A549 (cell line): ENCODE measurements at regions not wholly inside any gene's neighbourhood (a gene's known extent, or its start where the extent isn't known, plus 50 kb on each side); places are given as distances from the start of the nearest gene placed in this dataset.

Source experiments
- ATAC-seq, 2 experiments: fragments of 200-7000 bp in 1 of 2; fragments of >200 bp in 1 of 2; cut with Nextera tagmentation in 1 of 2; cut with Tn5 transposase in 1 of 2; 3 replicates each; pipeline versions ENCODE4 v1.8.0 to v1.9.1; 2018 to 2020; ENCODE audit warnings: mild to moderate bottlenecking in 1 of 2, moderate library complexity in 1 of 2
- CTCF ChIA-PET: fragments of 300-600 bp; sonication (Branson Sonifier 250); formaldehyde crosslinking; extraction: SDS; loops from one replicate; lab custom pipeline; 2021; ENCODE audit warnings: antibody characterized with exemption, inconsistent platforms; lab: Yijun Ruan, JAX
- POLR2A ChIA-PET: fragments of 350-600 bp; formaldehyde crosslinking; extraction: SDS; loops from one replicate; lab custom pipeline; 2021; ENCODE audit warnings: antibody characterized with exemption, inconsistent platforms; lab: Yijun Ruan, JAX
- DNase-seq, 2 experiments: peaks; one replicate each; pipeline versions ENCODE4 v3.0.0 to v3.0.0-alpha.2; 2011 to 2016; ENCODE audit warnings: low read depth in 1 of 2, low spot score in 1 of 2
- FAIRE-seq: peaks from 2 replicates; lab custom pipeline; 2011; peaks lifted over from hg19 to GRCh38; lab: Jason Lieb, UNC
- H3K27ac ChIP-seq, 2 experiments: fragments of >200 bp; sonication (Bioruptor Twin); formaldehyde crosslinking; 3 replicates each; pipeline ENCODE4 v1.5.1; 2016 to 2017
- H3K4me1 ChIP-seq: fragments of >200 bp; sonication (Bioruptor Twin); formaldehyde crosslinking; 3 replicates; pipeline ENCODE4 v1.6.1; 2016
- H3K4me2 ChIP-seq: fragments of >200 bp; sonication (Bioruptor Twin); formaldehyde crosslinking; 3 replicates; pipeline ENCODE4 v1.6.1; 2016
- H3K4me3 ChIP-seq: fragments of >200 bp; sonication (Bioruptor Twin); formaldehyde crosslinking; 3 replicates; pipeline ENCODE4 v1.5.1; 2016
- H3K9me3 ChIP-seq: fragments of >200 bp; sonication (Bioruptor Twin); formaldehyde crosslinking; 3 replicates; pipeline ENCODE4 v1.6.1; 2016
- BHLHE40 ChIP-seq: IDR thresholded peaks from 2 replicates; pipeline ENCODE4 v1.6.1; 2012; ENCODE audit warnings: low read depth, low read length, inconsistent platforms
- CBX2 ChIP-seq: fragments of 200-600 bp; sonication (generic); IDR thresholded peaks from 2 replicates; pipeline ENCODE4 v1.6.1; 2016; ENCODE audit warnings: low read depth, mild to moderate bottlenecking, borderline replicate concordance
- CBX8 ChIP-seq: fragments of 200-600 bp; sonication (generic); IDR thresholded peaks from 2 replicates; pipeline ENCODE4 v1.6.1; 2016
- CEBPB ChIP-seq, 2 experiments: fragments of >200 bp in 1 of 2; sonication (Bioruptor Twin) in 1 of 2; formaldehyde crosslinking in 1 of 2; IDR thresholded peaks; 2 replicates each; pipeline ENCODE4 v1.6.1; 2012 to 2016
- CHD2 ChIP-seq: fragments of 150-350 bp; IDR thresholded peaks from 2 replicates; pipeline ENCODE4 v1.6.1; 2014; ENCODE audit warnings: low read length; ENCODE audit not compliant: partially characterized antibody
- CHD4 ChIP-seq: fragments of 200-600 bp; sonication (generic); IDR thresholded peaks from 2 replicates; pipeline ENCODE4 v1.6.1; 2016; ENCODE audit warnings: antibody characterized with exemption, mild to moderate bottlenecking, borderline replicate concordance
- EHF ChIP-seq: fragments of 250-450 bp; sonication (Bioruptor Pico); IDR thresholded peaks from 2 replicates; pipeline ENCODE4 v1.5.0; 2020; ENCODE audit warnings: mild to moderate bottlenecking
- FOXS1 ChIP-seq: fragments of 250-450 bp; sonication (Bioruptor Pico); IDR thresholded peaks from 2 replicates; pipeline ENCODE4 v1.5.0; 2020; ENCODE audit warnings: mild to moderate bottlenecking, moderate library complexity
- GATA3 ChIP-seq: IDR thresholded peaks from 2 replicates; pipeline ENCODE4 v1.6.1; 2012; ENCODE audit warnings: borderline replicate concordance
- HEYL ChIP-seq: fragments of 250-450 bp; sonication (Bioruptor Pico); IDR thresholded peaks from 2 replicates; pipeline ENCODE4 v1.8.0; 2021; ENCODE audit warnings: mild to moderate bottlenecking, moderate library complexity
- HOXB13 ChIP-seq: fragments of 250-450 bp; sonication (Bioruptor Pico); IDR thresholded peaks from 2 replicates; pipeline ENCODE4 v1.5.0; 2020; ENCODE audit warnings: low read depth, mild to moderate bottlenecking, moderate library complexity
- JUN ChIP-seq, 2 experiments: fragments of >200 bp; sonication (Bioruptor Twin); formaldehyde crosslinking; IDR thresholded peaks; 2 replicates in 1 of 2; 3 replicates in 1 of 2; pipeline ENCODE4 v1.6.1; 2016 to 2017
- KDM5A ChIP-seq: fragments of 200-600 bp; sonication (generic); IDR thresholded peaks from 2 replicates; pipeline ENCODE4 v1.6.1; 2016; ENCODE audit warnings: antibody characterized with exemption, mild to moderate bottlenecking
- MAFK ChIP-seq: fragments of 450-650 bp; IDR thresholded peaks from 2 replicates; pipeline ENCODE4 v1.6.1; 2014; ENCODE audit not compliant: partially characterized antibody
- MAZ ChIP-seq: fragments of 150-350 bp; IDR thresholded peaks from 2 replicates; pipeline ENCODE4 v1.6.1; 2014; ENCODE audit warnings: antibody characterized with exemption, low read depth, low read length, borderline replicate concordance
- MYC ChIP-seq: IDR thresholded peaks from 2 replicates; pipeline ENCODE4 v1.6.1; 2012; ENCODE audit warnings: mild to moderate bottlenecking, inconsistent platforms, low read length, improper control_type of control experiment, borderline replicate concordance
- NFE2L2 ChIP-seq: fragments of 150-350 bp; conservative IDR thresholded peaks from 2 replicates; pipeline ENCODE4 v1.6.1; 2014; ENCODE audit warnings: low read length
- NR3C1 ChIP-seq: fragments of >200 bp; sonication (Bioruptor Twin); formaldehyde crosslinking; IDR thresholded peaks from 3 replicates; pipeline ENCODE4 v1.6.1; 2017
- PHF8 ChIP-seq: fragments of 200-600 bp; sonication (generic); IDR thresholded peaks from 2 replicates; pipeline ENCODE4 v1.6.1; 2016; ENCODE audit warnings: low read depth, mild to moderate bottlenecking, antibody characterized with exemption, moderate library complexity, borderline replicate concordance
- POLR2A ChIP-seq: IDR thresholded peaks from 2 replicates; pipeline ENCODE4 v1.6.1; 2012; ENCODE audit warnings: mild to moderate bottlenecking, low read length
- RAD21 ChIP-seq, 2 experiments: fragments of >200 bp in 1 of 2; sonication (Bioruptor Twin) in 1 of 2; formaldehyde crosslinking in 1 of 2; IDR thresholded peaks in 1 of 2; conservative IDR thresholded peaks in 1 of 2; 2 replicates in 1 of 2; 3 replicates in 1 of 2; pipeline ENCODE4 v1.6.1; 2012 to 2018; ENCODE audit warnings: inconsistent platforms in 1 of 2
- RARB ChIP-seq: fragments of 250-450 bp; sonication (Bioruptor Pico); IDR thresholded peaks from 2 replicates; pipeline ENCODE4 v1.8.0; 2021; ENCODE audit warnings: mild to moderate bottlenecking, moderate library complexity
- RCOR1 ChIP-seq: fragments of 150-350 bp; IDR thresholded peaks from 2 replicates; pipeline ENCODE4 v1.6.1; 2014; ENCODE audit warnings: antibody characterized with exemption, low read length, low read depth
- SMC3 ChIP-seq: fragments of >200 bp; sonication (Bioruptor Twin); formaldehyde crosslinking; IDR thresholded peaks from 3 replicates; pipeline ENCODE4 v1.6.1; 2018; ENCODE audit warnings: inconsistent platforms
- ZC3H11A ChIP-seq: fragments of 450-650 bp; IDR thresholded peaks from 2 replicates; pipeline ENCODE4 v1.6.1; 2014; ENCODE audit warnings: antibody characterized with exemption, mild to moderate bottlenecking
- ZSCAN20 ChIP-seq: fragments of 250-450 bp; sonication (Bioruptor Pico); IDR thresholded peaks from 2 replicates; pipeline ENCODE4 v1.8.0; 2022; ENCODE audit warnings: mild to moderate bottlenecking, moderate library complexity
- WGBS: methylation state at CpG from one replicate; pipeline ENCODE4 v1.1.6; 2017; ENCODE audit errors: missing lambda C conversion rate; 5-methylcytosine and 5-hydroxymethylcytosine counted together
- TF ChIP-seq, protein P1 (sequence below): fragments of 200-600 bp; sonication (generic); IDR thresholded peaks from 2 replicates; pipeline ENCODE4 v1.6.1; 2016; ENCODE audit warnings: antibody characterized with exemption, mild to moderate bottlenecking, moderate library complexity
- TF ChIP-seq, protein P2 (sequence below): IDR thresholded peaks from 2 replicates; pipeline ENCODE4 v1.6.1; 2012
- TF ChIP-seq, protein P3 (sequence below): fragments of >200 bp; sonication (Bioruptor Twin); formaldehyde crosslinking; IDR thresholded peaks from 3 replicates; pipeline ENCODE4 v1.6.1; 2016
- TF ChIP-seq, protein P4 (sequence below): fragments of >200 bp; sonication (Bioruptor Twin); formaldehyde crosslinking; IDR thresholded peaks from 2 replicates; pipeline ENCODE4 v1.6.1; 2016

DNA sequence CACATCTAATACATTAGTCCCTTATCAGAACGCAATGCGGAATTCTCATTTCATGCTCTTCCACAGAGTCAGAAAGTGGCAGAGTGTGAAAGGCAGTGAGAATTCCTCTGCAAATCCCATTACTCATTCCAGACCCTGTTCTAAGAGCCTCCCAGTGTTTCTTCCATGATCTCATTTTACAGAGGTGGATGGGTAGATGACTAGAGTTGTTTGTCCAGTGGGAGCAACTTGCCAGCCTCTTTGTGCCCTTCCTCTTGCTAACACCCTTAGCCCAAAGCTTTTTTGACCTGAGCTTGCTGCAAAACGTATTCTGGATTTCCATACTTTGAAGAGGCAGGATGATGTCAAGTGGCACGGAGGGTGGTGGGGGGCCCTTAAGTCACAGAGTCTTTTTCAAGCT lies 467.7 kb upstream of the RGPD4 start:
- POLR2A ChIA-PET = no interaction called here
- WGBS = 66% methylated on average over 4 of the region's 4 CpGs
- no peak for TF ChIP-seq KDM5A
- TF ChIP-seq MYC = no peak
- TF ChIP-seq, protein P1, sequence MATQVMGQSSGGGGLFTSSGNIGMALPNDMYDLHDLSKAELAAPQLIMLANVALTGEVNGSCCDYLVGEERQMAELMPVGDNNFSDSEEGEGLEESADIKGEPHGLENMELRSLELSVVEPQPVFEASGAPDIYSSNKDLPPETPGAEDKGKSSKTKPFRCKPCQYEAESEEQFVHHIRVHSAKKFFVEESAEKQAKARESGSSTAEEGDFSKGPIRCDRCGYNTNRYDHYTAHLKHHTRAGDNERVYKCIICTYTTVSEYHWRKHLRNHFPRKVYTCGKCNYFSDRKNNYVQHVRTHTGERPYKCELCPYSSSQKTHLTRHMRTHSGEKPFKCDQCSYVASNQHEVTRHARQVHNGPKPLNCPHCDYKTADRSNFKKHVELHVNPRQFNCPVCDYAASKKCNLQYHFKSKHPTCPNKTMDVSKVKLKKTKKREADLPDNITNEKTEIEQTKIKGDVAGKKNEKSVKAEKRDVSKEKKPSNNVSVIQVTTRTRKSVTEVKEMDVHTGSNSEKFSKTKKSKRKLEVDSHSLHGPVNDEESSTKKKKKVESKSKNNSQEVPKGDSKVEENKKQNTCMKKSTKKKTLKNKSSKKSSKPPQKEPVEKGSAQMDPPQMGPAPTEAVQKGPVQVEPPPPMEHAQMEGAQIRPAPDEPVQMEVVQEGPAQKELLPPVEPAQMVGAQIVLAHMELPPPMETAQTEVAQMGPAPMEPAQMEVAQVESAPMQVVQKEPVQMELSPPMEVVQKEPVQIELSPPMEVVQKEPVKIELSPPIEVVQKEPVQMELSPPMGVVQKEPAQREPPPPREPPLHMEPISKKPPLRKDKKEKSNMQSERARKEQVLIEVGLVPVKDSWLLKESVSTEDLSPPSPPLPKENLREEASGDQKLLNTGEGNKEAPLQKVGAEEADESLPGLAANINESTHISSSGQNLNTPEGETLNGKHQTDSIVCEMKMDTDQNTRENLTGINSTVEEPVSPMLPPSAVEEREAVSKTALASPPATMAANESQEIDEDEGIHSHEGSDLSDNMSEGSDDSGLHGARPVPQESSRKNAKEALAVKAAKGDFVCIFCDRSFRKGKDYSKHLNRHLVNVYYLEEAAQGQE = no peak
- TF ChIP-seq RAD21 (conservative IDR thresholded peaks at IDR 0.05 in 1 of 2, IDR thresholded peaks at IDR 0.05 in 1 of 2) = no peak
- no peak for TF ChIP-seq RCOR1
- TF ChIP-seq CEBPB (IDR thresholded peaks at IDR 0.05) = no peak
- TF ChIP-seq NFE2L2 = no peak
- TF ChIP-seq, protein P2, sequence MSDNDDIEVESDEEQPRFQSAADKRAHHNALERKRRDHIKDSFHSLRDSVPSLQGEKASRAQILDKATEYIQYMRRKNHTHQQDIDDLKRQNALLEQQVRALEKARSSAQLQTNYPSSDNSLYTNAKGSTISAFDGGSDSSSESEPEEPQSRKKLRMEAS = no peak
- no peak for TF ChIP-seq CBX2
- no peak for TF ChIP-seq CBX8
- no peak for TF ChIP-seq HEYL (CRISPR knock-in tag)
- TF ChIP-seq, protein P3, sequence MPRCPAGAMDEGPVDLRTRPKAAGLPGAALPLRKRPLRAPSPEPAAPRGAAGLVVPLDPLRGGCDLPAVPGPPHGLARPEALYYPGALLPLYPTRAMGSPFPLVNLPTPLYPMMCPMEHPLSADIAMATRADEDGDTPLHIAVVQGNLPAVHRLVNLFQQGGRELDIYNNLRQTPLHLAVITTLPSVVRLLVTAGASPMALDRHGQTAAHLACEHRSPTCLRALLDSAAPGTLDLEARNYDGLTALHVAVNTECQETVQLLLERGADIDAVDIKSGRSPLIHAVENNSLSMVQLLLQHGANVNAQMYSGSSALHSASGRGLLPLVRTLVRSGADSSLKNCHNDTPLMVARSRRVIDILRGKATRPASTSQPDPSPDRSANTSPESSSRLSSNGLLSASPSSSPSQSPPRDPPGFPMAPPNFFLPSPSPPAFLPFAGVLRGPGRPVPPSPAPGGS = no peak
- no peak for TF ChIP-seq CHD2
- no peak for TF ChIP-seq GATA3
- no peak for TF ChIP-seq MAFK
- TF ChIP-seq PHF8 = no peak
- no peak for TF ChIP-seq BHLHE40
- no peak for TF ChIP-seq ZC3H11A
- TF ChIP-seq, all 56 proteins: peak for 0
- Histone ChIP-seq H3K4me2 (no peak overlapping the region), H3K4me1 (no peaks in the 10 kb centered on the region), H3K4me3 (no peak overlapping the region), H3K9me3 (no peaks in the 10 kb centered on the region), H3K27ac (no peak overlapping the region)
- no peak for FAIRE-seq
- no peak for DNase-seq
- no peak for ATAC-seq
- CTCF ChIA-PET = interaction anchor here (0.6 kb wide), 1 partner anchor 215 kb away, joined by 3 read pairs; no protein-coding TSS in a partner anchor

DNA sequence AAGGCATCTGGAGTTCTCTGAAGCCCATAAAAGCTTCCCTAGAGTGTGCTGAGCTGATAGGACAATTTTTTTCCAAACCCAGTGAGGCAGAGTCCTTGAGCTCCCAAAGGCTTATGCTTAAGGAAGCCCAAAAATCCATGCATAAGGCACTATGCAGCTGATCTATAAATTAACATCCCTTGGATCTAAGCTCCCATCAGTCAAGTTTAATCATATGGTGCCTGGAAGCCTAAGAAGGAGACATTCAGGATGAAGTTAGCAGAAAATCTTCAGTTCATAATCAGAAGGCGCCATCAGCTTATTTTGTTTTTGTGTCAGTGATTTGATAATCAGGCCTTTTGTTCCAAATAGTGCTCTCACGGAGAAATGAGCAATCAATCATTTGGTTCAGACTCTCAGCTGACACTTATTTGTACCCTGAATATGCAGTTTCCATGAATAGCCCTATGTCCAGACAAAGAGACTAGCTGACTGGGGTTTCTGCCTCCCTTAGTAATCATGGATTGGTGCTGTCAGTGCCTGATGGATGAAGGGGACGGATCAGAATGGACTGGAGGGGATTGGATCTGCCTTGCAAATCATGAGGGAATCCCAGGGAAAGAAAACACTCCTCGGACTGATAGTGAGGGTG lies 464.8 kb upstream of the RGPD4 start:
- TF ChIP-seq EHF (CRISPR knock-in tag) = no peak
- TF ChIP-seq, protein P4, sequence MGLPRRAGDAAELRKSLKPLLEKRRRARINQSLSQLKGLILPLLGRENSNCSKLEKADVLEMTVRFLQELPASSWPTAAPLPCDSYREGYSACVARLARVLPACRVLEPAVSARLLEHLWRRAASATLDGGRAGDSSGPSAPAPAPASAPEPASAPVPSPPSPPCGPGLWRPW = no peak
- TF ChIP-seq CEBPB (IDR thresholded peaks at IDR 0.05) = no peak
- TF ChIP-seq FOXS1 (CRISPR knock-in tag) = no peak
- no peak for TF ChIP-seq CHD2
- no peak for TF ChIP-seq CHD4
- no peak for TF ChIP-seq SMC3
- no peak for TF ChIP-seq CBX8
- TF ChIP-seq RCOR1 = no peak
- TF ChIP-seq RAD21 (conservative IDR thresholded peaks at IDR 0.05 in 1 of 2, IDR thresholded peaks at IDR 0.05 in 1 of 2) = no peak
- no peak for TF ChIP-seq PHF8
- no peak for TF ChIP-seq HOXB13 (CRISPR knock-in tag)
- TF ChIP-seq JUN (IDR thresholded peaks at IDR 0.05) = no peak
- no peak for TF ChIP-seq RARB (CRISPR knock-in tag)
- TF ChIP-seq POLR2A = no peak
- no peak for TF ChIP-seq ZSCAN20
- TF ChIP-seq MAZ = no peak
- no peak for TF ChIP-seq NR3C1
- no peak for TF ChIP-seq NFE2L2
- no peak for FAIRE-seq
- Histone ChIP-seq H3K4me3 (no peak overlapping the region), H3K9me3 (no peaks in the 10 kb centered on the region), H3K4me2 (no peak overlapping the region), H3K4me1 (no peaks in the 10 kb centered on the region), H3K27ac (no peak overlapping the region)
- WGBS = 53% methylated on average over 4 of the region's 4 CpGs
- ATAC-seq = no peak
- no peak for DNase-seq
- ChIA-PET CTCF (interaction anchor here (0.6 to 1.3 kb wide), 2 partner anchors 16 to 51 kb away, joined by 3 read pairs; no protein-coding TSS in a partner anchor), POLR2A (interaction anchor here (0.6 kb wide), 1 partner anchor 694 kb away, joined by 3 read pairs; no protein-coding TSS in a partner anchor)
